ENCODE measurements at regions not wholly inside any gene's neighbourhood (a gene's known extent, or its start where the extent isn't known, plus 50 kb on each side); places are given as distances from the start of the nearest gene placed in this dataset.

DNA sequence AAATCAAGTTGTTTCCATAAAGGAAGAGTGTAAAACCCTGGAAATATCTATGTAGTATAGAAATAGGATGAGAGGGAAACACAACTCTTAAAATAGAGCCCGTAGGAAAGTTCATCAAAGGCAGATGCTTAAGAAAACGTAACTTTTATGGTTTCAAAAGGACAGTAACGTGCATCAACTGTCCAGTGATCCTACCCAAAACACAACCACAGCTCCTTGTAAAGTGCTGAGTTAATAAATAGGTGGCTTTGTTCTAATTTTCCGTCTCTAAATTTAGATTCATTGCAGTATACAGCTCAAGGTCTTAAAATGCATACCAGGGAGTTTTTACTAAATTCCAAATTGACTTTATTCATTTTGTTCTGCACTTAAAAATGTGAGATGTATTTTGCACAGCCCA, 282.1 kb upstream of the ID2 start:
- H3K27ac ChIP-seq (ENCODE audit: insufficient read length, low read depth, low read length) = no peak overlapping the region
- H3K4me2 ChIP-seq (ENCODE audit: insufficient read depth, insufficient read length, low read length) = no peak overlapping the region
- no peak overlapping the region for H4K8ac ChIP-seq (replicated peaks; ENCODE audit: insufficient read length, low read depth, low read length)
- H4K5ac ChIP-seq (ENCODE audit: insufficient read length, low read depth, low read length) = no peak overlapping the region
- no peaks in the 10 kb centered on the region for H4K20me1 ChIP-seq (ENCODE audit: control insufficient read depth, insufficient read depth, insufficient read length)
- no peaks in the 10 kb centered on the region for H3K27me3 ChIP-seq (ENCODE audit: insufficient read depth, low read length)
- H3K18ac ChIP-seq (ENCODE audit: insufficient read length, low read depth, low read length) = no peak overlapping the region
- no peak for DNase-seq
- H3K4me1 Mint-ChIP-seq = peaks cover 3 to 4% of the 10 kb centered on the region in 2 experiments; a peak in 2 of 4 replicates
- no peak for TF ChIP-seq CTCF (conservative IDR thresholded peaks at IDR 0.05)
- H3K14ac ChIP-seq (ENCODE audit: insufficient read depth, low read length) = no peak overlapping the region
- no CpG with 5 or more reads among the region's 4 CpGs for WGBS (ENCODE audit: extremely low coverage, insufficient read length, low lambda C conversion rate)
- H3K4ac ChIP-seq (ENCODE audit: low read depth, low read length) = no peak overlapping the region
- H3K27ac Mint-ChIP-seq = no peak overlapping the region
- no peak overlapping the region for H3T11ph ChIP-seq (ENCODE audit: low read length)
- H3K79me1 ChIP-seq (ENCODE audit: insufficient read depth, low read depth, low read length, poor library complexity, severe bottlenecking) = no peaks in the 10 kb centered on the region
- H3K9me3 Mint-ChIP-seq = peaks cover 5 to 8% of the 10 kb centered on the region in 2 experiments; a peak in 3 of 5 replicates
- no peaks in the 10 kb centered on the region for H3K23me2 ChIP-seq (ENCODE audit: insufficient read length, low read depth, low read length, poor library complexity, severe bottlenecking)
- no peaks in the 10 kb centered on the region for H3K79me2 ChIP-seq (ENCODE audit: insufficient read depth, low read length)
- H2AFZ ChIP-seq (ENCODE audit: low read length) = no peak overlapping the region
- H3K4me1 ChIP-seq (ENCODE audit: insufficient read depth, low read length) = no peaks in the 10 kb centered on the region
- no peak overlapping the region for H3K4me3 Mint-ChIP-seq
- H2BK120ac ChIP-seq (ENCODE audit: low read depth, low read length, poor library complexity, severe bottlenecking) = no peak overlapping the region
- no peak overlapping the region for H3K56ac ChIP-seq (ENCODE audit: insufficient read length, low read depth, low read length)
- H3K9me3 ChIP-seq (ENCODE audit: control insufficient read depth, low read depth, low read length) = no peaks in the 10 kb centered on the region
- H3K36me3 Mint-ChIP-seq (ENCODE audit: insufficient read depth in 1 of 3, low read depth in 3 of 3) = peaks cover 0 to 4% (median 0%) of the 10 kb centered on the region in 3 experiments; a peak in 1 of 7 replicates
- H3K23ac ChIP-seq (ENCODE audit: insufficient read length, low read depth, low read length) = no peak overlapping the region
- no peak overlapping the region for H3K9ac ChIP-seq (ENCODE audit: extremely low read depth, insufficient read length, low read length)
- no peak overlapping the region for H2BK15ac ChIP-seq (ENCODE audit: low read depth, low read length)
- H2AK5ac ChIP-seq (ENCODE audit: insufficient read length, low read length) = no peak overlapping the region
- H2BK5ac ChIP-seq (ENCODE audit: insufficient read length, low read length) = no peak overlapping the region
- no peak overlapping the region for H4K91ac ChIP-seq (ENCODE audit: insufficient read length, low read depth, low read length)
- peaks cover 6% of the 10 kb centered on the region for H3K27me3 Mint-ChIP-seq (ENCODE audit: low read depth)
- no peak overlapping the region for H2BK20ac ChIP-seq (ENCODE audit: low read depth, low read length, poor library complexity, severe bottlenecking)
- no peak overlapping the region for H2BK12ac ChIP-seq (ENCODE audit: insufficient read length, low read depth, low read length)

All from H9 (cell line).